ENCODE measurements at regions not wholly inside any gene's neighbourhood (a gene's known extent, or its start where the extent isn't known, plus 50 kb on each side); places are given as distances from the start of the nearest gene placed in this dataset.

GRCh38 chr18:21183670-21184069, 58.4 kb upstream of the GREB1L start:
- Mint-ChIP-seq H3K4me1 (no peaks in the 10 kb centered on the region), H3K4me3 (no peak overlapping the region), H3K36me3 (ENCODE audit: low read depth) (no peaks in the 10 kb centered on the region), H3K9me3 (no peaks in the 10 kb centered on the region), H3K27me3 (ENCODE audit: insufficient read depth, low read depth, poor library complexity) (no peaks in the 10 kb centered on the region), H3K27ac (no peak overlapping the region)
- Histone ChIP-seq H3K36me3 (ENCODE audit: insufficient read depth) (no peaks in the 10 kb centered on the region), H3F3A (replicated peaks; ENCODE audit: low read depth) (no peaks in the 10 kb centered on the region), H3K79me2 (replicated peaks; ENCODE audit: insufficient read depth) (no peaks in the 10 kb centered on the region), H3K4me3 (no peak overlapping the region), H3K27ac (ENCODE audit: low read depth) (no peak overlapping the region), H4K20me1 (replicated peaks; ENCODE audit: insufficient read depth) (no peaks in the 10 kb centered on the region; the same call in 1 of the 2 replicates), H3K4me1 (ENCODE audit: insufficient read depth) (no peaks in the 10 kb centered on the region), H2AFZ (no peak overlapping the region), H3K9me2 (ENCODE audit: insufficient read depth) (no peaks in the 10 kb centered on the region), H3K4me2 (no peak overlapping the region), H3K27me3 (ENCODE audit: insufficient read depth) (no peaks in the 10 kb centered on the region)
- no peak for DNase-seq (ENCODE audit: low spot score)
- no peak for TF ChIP-seq CTCF (conservative IDR thresholded peaks at IDR 0.05; ENCODE audit: low read depth in 2 of 2)
- TF ChIP-seq NANOG (IDR thresholded peaks at IDR 0.05; ENCODE audit: borderline replicate concordance), result no peak
- TF ChIP-seq POLR2AphosphoS5 (IDR thresholded peaks at IDR 0.05; ENCODE audit: low read depth), result no peak
- no peak for TF ChIP-seq CREB1 (CRISPR knock-in tag; IDR thresholded peaks at IDR 0.05; ENCODE audit: low read depth)
- TF ChIP-seq EZH2phosphoT487 (IDR thresholded peaks at IDR 0.05; ENCODE audit: unreplicated experiment), result no peak
- no peak for TF ChIP-seq REST (IDR thresholded peaks at IDR 0.05; ENCODE audit: unreplicated experiment)
- no peak for TF ChIP-seq STAT1 (IDR thresholded peaks at IDR 0.05; ENCODE audit: unreplicated experiment)
- no peak for TF ChIP-seq EZH2 (IDR thresholded peaks at IDR 0.05; ENCODE audit: low read depth, unreplicated experiment)
- TF ChIP-seq ZNF331 (CRISPR knock-in tag; IDR thresholded peaks at IDR 0.05; ENCODE audit: low read depth), result no peak
- ATAC-seq, result no peak

GRCh38 chr18:21184396-21184996, 57.5 kb upstream of the GREB1L start:
- no peaks in the 10 kb centered on the region; the same call in 1 of the 2 replicates for H4K20me1 ChIP-seq (replicated peaks; ENCODE audit: insufficient read depth)
- H3K9me2 ChIP-seq (ENCODE audit: insufficient read depth), result no peaks in the 10 kb centered on the region
- no peaks in the 10 kb centered on the region for H3F3A ChIP-seq (replicated peaks; ENCODE audit: low read depth)
- no peaks in the 10 kb centered on the region for H3K27me3 ChIP-seq (ENCODE audit: insufficient read depth)
- H3K4me2 ChIP-seq, result no peak overlapping the region
- H2AFZ ChIP-seq, result no peak overlapping the region
- ATAC-seq, result no peak
- no peaks in the 10 kb centered on the region for H3K4me1 ChIP-seq (ENCODE audit: insufficient read depth)
- no peaks in the 10 kb centered on the region for H3K79me2 ChIP-seq (replicated peaks; ENCODE audit: insufficient read depth)
- no peaks in the 10 kb centered on the region for H3K9me3 Mint-ChIP-seq
- no peak overlapping the region for H3K27ac Mint-ChIP-seq
- H3K4me1 Mint-ChIP-seq, result no peaks in the 10 kb centered on the region
- H3K36me3 Mint-ChIP-seq (ENCODE audit: low read depth), result no peaks in the 10 kb centered on the region
- H3K4me3 ChIP-seq, result no peak overlapping the region
- H3K27ac ChIP-seq (ENCODE audit: low read depth), result no peak overlapping the region
- DNase-seq (ENCODE audit: low spot score), result no peak
- H3K36me3 ChIP-seq (ENCODE audit: insufficient read depth), result no peaks in the 10 kb centered on the region
- H3K27me3 Mint-ChIP-seq (ENCODE audit: insufficient read depth, low read depth, poor library complexity), result no peaks in the 10 kb centered on the region
- H3K4me3 Mint-ChIP-seq, result no peak overlapping the region
- no peak for TF ChIP-seq EZH2phosphoT487 (IDR thresholded peaks at IDR 0.05; ENCODE audit: unreplicated experiment)
- no peak for TF ChIP-seq ZNF462 (CRISPR knock-in tag; IDR thresholded peaks at IDR 0.05)
- TF ChIP-seq POLR2AphosphoS5 (IDR thresholded peaks at IDR 0.05; ENCODE audit: low read depth), result no peak
- TF ChIP-seq ZNF114 (CRISPR knock-in tag; IDR thresholded peaks at IDR 0.05), result no peak
- TF ChIP-seq STAT1 (IDR thresholded peaks at IDR 0.05; ENCODE audit: unreplicated experiment), result no peak

Data from GM23338 (cell line).